SK-N-MC (cell line): ENCODE measurements at regions not wholly inside any gene's neighbourhood (a gene's known extent, or its start where the extent isn't known, plus 50 kb on each side); places are given as distances from the start of the nearest gene placed in this dataset.
A peak's percentile ranks its signal among the peaks of the same experiment; 100 is the strongest.

ENCODE experiments used
- DNase-seq: peaks from one replicate; pipeline ENCODE4 v3.0.0-alpha.2; 2011; ENCODE audit warnings: low read depth, low spot score
- H3K27ac ChIP-seq: fragments of 200-600 bp; sonication (generic); 2 replicates; pipeline ENCODE4 v1.5.1; 2016; ENCODE audit warnings: mixed run types
- H3K36me3 ChIP-seq: fragments of 200-600 bp; sonication (generic); 2 replicates; pipeline ENCODE4 v1.6.1; 2017; ENCODE audit warnings: antibody characterized with exemption, low read length, mixed read lengths; ENCODE audit not compliant: insufficient read depth
- H3K4me3 ChIP-seq: fragments of 200-600 bp; sonication (generic); 2 replicates; pipeline ENCODE4 v1.5.1; 2016
- H3K9ac ChIP-seq: fragments of 200-600 bp; sonication (generic); 2 replicates; pipeline ENCODE4 v1.8.0; 2017; ENCODE audit warnings: mixed run types, mixed read lengths; ENCODE audit not compliant: insufficient read length
- H3K9me3 ChIP-seq: fragments of 200-600 bp; sonication (generic); 2 replicates; pipeline ENCODE4 v1.6.1; 2017; ENCODE audit warnings: low read depth, mild to moderate bottlenecking, antibody characterized with exemption, low read length, moderate library complexity, mixed read lengths
- EZH2 ChIP-seq: fragments of 200-600 bp; sonication (generic); IDR thresholded peaks from one replicate; pipeline ENCODE4 v1.6.1; 2017; ENCODE audit warnings: antibody characterized with exemption
- FOXP2 ChIP-seq: optimal IDR thresholded peaks from 2 replicates; pipeline ENCODE3; 2011; ENCODE audit warnings: mild to moderate bottlenecking, moderate library complexity; ENCODE audit not compliant: insufficient read depth; ENCODE audit errors: extremely low read length, control extremely low read depth
- POLR2AphosphoS5 ChIP-seq: IDR thresholded peaks from 2 replicates; pipeline ENCODE4 v1.6.1; 2012; ENCODE audit warnings: mild to moderate bottlenecking, low read depth, low read length, borderline replicate concordance

- H3K27ac ChIP-seq = no peak overlapping the region
- no peaks in the 10 kb centered on the region for H3K9me3 ChIP-seq
- H3K36me3 ChIP-seq = no peaks in the 10 kb centered on the region
- no peak for DNase-seq
- H3K9ac ChIP-seq = no peak overlapping the region
- no peak overlapping the region for H3K4me3 ChIP-seq
- TF ChIP-seq POLR2AphosphoS5 = no peak
- TF ChIP-seq FOXP2 = no peak
- TF ChIP-seq EZH2 = no peak
These were observed 906.0 kb downstream of the GBE1 start for GRCh38 chr3:80855482-80855881.

GRCh38 chr3:80836395-80836794, 925.0 kb downstream of the GBE1 start:
- Histone ChIP-seq H3K4me3 (no peak overlapping the region), H3K9ac (no peak overlapping the region), H3K9me3 (no peaks in the 10 kb centered on the region), H3K27ac (no peak overlapping the region), H3K36me3 (no peaks in the 10 kb centered on the region)
- DNase-seq = no peak
- TF ChIP-seq POLR2AphosphoS5 (no peak), EZH2 (no peak), FOXP2 (no peak)

GRCh38 chr3:80807577-80807976, 953.9 kb downstream of the GBE1 start:
- no peak for TF ChIP-seq FOXP2
- no peak for TF ChIP-seq POLR2AphosphoS5
- no peak for TF ChIP-seq EZH2
- H3K4me3 ChIP-seq = no peak overlapping the region
- H3K36me3 ChIP-seq = no peaks in the 10 kb centered on the region
- H3K27ac ChIP-seq = no peak overlapping the region
- no peaks in the 10 kb centered on the region for H3K9me3 ChIP-seq
- H3K9ac ChIP-seq = no peak overlapping the region
- DNase-seq = no peak

GRCh38 chr3:80806673-80807072, 954.8 kb downstream of the GBE1 start:
- Histone ChIP-seq H3K9me3 (no peaks in the 10 kb centered on the region), H3K9ac (no peak overlapping the region), H3K4me3 (no peak overlapping the region), H3K27ac (no peak overlapping the region), H3K36me3 (no peaks in the 10 kb centered on the region)
- DNase-seq = no peak
- no peak for TF ChIP-seq EZH2
- TF ChIP-seq FOXP2 = no peak
- no peak for TF ChIP-seq POLR2AphosphoS5

DNA sequence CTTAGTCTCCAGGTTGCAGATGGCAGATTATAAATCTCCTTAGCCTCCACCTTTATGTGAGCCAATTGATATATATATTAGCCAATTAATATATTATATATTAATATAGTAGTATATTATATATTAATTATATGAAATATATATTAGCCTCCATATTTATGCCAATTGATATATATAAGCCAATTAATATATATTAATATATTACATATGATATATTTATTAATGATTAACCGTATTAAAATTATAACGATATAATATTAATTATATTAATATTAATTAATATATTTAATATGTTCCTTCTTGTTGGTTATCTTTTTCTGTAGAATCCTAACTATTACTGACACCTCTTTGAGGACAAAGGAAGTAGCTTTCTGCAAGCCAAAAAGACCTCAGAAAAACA, 972.5 kb downstream of the GBE1 start:
- Histone ChIP-seq H3K9ac (no peak overlapping the region), H3K9me3 (no peaks in the 10 kb centered on the region), H3K4me3 (no peak overlapping the region), H3K36me3 (no peaks in the 10 kb centered on the region), H3K27ac (no peak overlapping the region)
- DNase-seq = no peak
- TF ChIP-seq FOXP2 (no peak), POLR2AphosphoS5 (no peak), EZH2 (no peak)

- Histone ChIP-seq H3K9me3 (no peaks in the 10 kb centered on the region), H3K9ac (no peak overlapping the region), H3K27ac (no peak overlapping the region), H3K4me3 (no peak overlapping the region), H3K36me3 (no peaks in the 10 kb centered on the region)
- TF ChIP-seq POLR2AphosphoS5 = no peak
- TF ChIP-seq EZH2 = no peak
- no peak for TF ChIP-seq FOXP2
- DNase-seq = no peak
These were observed 975.6 kb downstream of the GBE1 start for GRCh38 chr3:80785875-80786274.

- peak; percentile 24 for DNase-seq
- no peak overlapping the region for H3K4me3 ChIP-seq
- H3K9ac ChIP-seq = no peak overlapping the region
- no peak overlapping the region for H3K27ac ChIP-seq
- H3K9me3 ChIP-seq = no peaks in the 10 kb centered on the region
- TF ChIP-seq EZH2 (no peak), POLR2AphosphoS5 (no peak), FOXP2 (no peak)
- H3K36me3 ChIP-seq = no peaks in the 10 kb centered on the region
These were observed 976.0 kb downstream of the GBE1 start for GRCh38 chr3:80785475-80785874.

DNA sequence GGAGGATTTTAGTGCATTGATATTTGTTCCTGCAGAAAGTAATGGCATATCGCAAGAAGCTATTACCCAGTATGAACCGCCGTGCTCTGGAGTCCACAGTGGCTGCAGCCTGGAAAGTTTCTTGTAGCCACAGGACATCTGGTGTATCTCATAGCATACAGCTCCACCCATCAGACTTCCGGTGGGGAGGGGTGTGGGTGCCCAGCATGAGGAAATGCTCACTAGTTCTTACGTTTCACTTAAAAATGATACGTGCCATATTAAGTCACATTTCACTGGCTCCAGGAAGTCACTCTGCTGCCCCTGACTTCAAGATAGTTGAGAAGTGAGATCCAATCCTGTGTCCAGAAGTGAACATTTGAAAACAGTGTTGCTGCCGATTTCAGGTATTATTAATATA, 990.4 kb downstream of the GBE1 start:
- Histone ChIP-seq H3K9ac (no peak overlapping the region), H3K27ac (no peak overlapping the region), H3K4me3 (no peak overlapping the region), H3K9me3 (no peaks in the 10 kb centered on the region), H3K36me3 (no peaks in the 10 kb centered on the region)
- no peak for DNase-seq
- TF ChIP-seq POLR2AphosphoS5 (no peak), FOXP2 (no peak), EZH2 (no peak)

- DNase-seq = no peak
- Histone ChIP-seq H3K36me3 (no peaks in the 10 kb centered on the region), H3K27ac (no peak overlapping the region), H3K9me3 (no peaks in the 10 kb centered on the region), H3K9ac (no peak overlapping the region), H3K4me3 (no peak overlapping the region)
- TF ChIP-seq FOXP2 = no peak
- no peak for TF ChIP-seq EZH2
- TF ChIP-seq POLR2AphosphoS5 = no peak
These were observed 991.1 kb downstream of the GBE1 start for GRCh38 chr3:80770106-80771074.
